H9 (cell line): ENCODE measurements at regions not wholly inside any gene's neighbourhood (a gene's known extent, or its start where the extent isn't known, plus 50 kb on each side); places are given as distances from the start of the nearest gene placed in this dataset.

ENCODE experiments used
- DNase-seq: peaks from one replicate; pipeline ENCODE4 v3.0.0-alpha.2; 2017
- H2AFZ ChIP-seq: one replicate; pipeline ENCODE4 v1.6.1; 2013; ENCODE audit warnings: mild to moderate bottlenecking, low read length, control low read depth, moderate library complexity
- H2AK5ac ChIP-seq: 2 replicates; pipeline ENCODE4 v1.6.1; 2013; ENCODE audit warnings: low read length, control low read depth, mixed read lengths; ENCODE audit not compliant: insufficient read length
- H2BK120ac ChIP-seq: one replicate; pipeline ENCODE4 v1.6.1; 2013; ENCODE audit warnings: low read depth, mild to moderate bottlenecking, low read length, control low read depth, inconsistent platforms; ENCODE audit not compliant: poor library complexity, severe bottlenecking
- H2BK12ac ChIP-seq: 2 replicates; pipeline ENCODE4 v1.6.1; 2013; ENCODE audit warnings: low read length, control low read depth, mixed read lengths, low read depth; ENCODE audit not compliant: insufficient read length
- H2BK15ac ChIP-seq: 2 replicates; pipeline ENCODE4 v1.6.1; 2013; ENCODE audit warnings: low read depth, low read length, control low read depth
- H2BK20ac ChIP-seq: one replicate; pipeline ENCODE4 v1.6.1; 2013; ENCODE audit warnings: low read depth, mild to moderate bottlenecking, low read length, control low read depth, inconsistent platforms; ENCODE audit not compliant: poor library complexity, severe bottlenecking
- H2BK5ac ChIP-seq: 2 replicates; pipeline ENCODE4 v1.6.1; 2013; ENCODE audit warnings: low read length, control low read depth, mixed read lengths; ENCODE audit not compliant: insufficient read length
- H3K14ac ChIP-seq: 2 replicates; pipeline ENCODE4 v1.6.1; 2013; ENCODE audit warnings: low read length, control low read depth; ENCODE audit not compliant: insufficient read depth
- H3K18ac ChIP-seq: 2 replicates; pipeline ENCODE4 v1.6.1; 2013; ENCODE audit warnings: low read depth, mild to moderate bottlenecking, mixed read lengths, low read length, control low read depth; ENCODE audit not compliant: insufficient read length
- H3K23ac ChIP-seq: 2 replicates; pipeline ENCODE4 v1.6.1; 2013; ENCODE audit warnings: low read length, control low read depth, mixed read lengths, low read depth; ENCODE audit not compliant: insufficient read length
- H3K23me2 ChIP-seq: 2 replicates; pipeline ENCODE4 v1.6.1; 2013; ENCODE audit warnings: low read depth, mild to moderate bottlenecking, mixed read lengths, low read length, control low read depth; ENCODE audit not compliant: insufficient read length, poor library complexity, severe bottlenecking
- H3K27ac ChIP-seq: 2 replicates; pipeline ENCODE4 v1.5.1; 2013; ENCODE audit warnings: low read length, control low read depth, mixed read lengths, low read depth; ENCODE audit not compliant: insufficient read length
- H3K27me3 ChIP-seq: 2 replicates; pipeline ENCODE4 v1.6.1; 2013; ENCODE audit warnings: low read length, control low read depth, inconsistent platforms; ENCODE audit not compliant: insufficient read depth
- H3K4ac ChIP-seq: 2 replicates; pipeline ENCODE4 v1.6.1; 2013; ENCODE audit warnings: low read depth, mild to moderate bottlenecking, control low read depth, inconsistent platforms, low read length, moderate library complexity
- H3K4me1 ChIP-seq: 2 replicates; pipeline ENCODE4 v1.6.1; 2013; ENCODE audit warnings: low read length, control low read depth, inconsistent platforms; ENCODE audit not compliant: insufficient read depth
- H3K4me2 ChIP-seq: 2 replicates; pipeline ENCODE4 v1.6.1; 2013; ENCODE audit warnings: low read length, control low read depth, mixed read lengths; ENCODE audit not compliant: insufficient read length, insufficient read depth
- H3K56ac ChIP-seq: 2 replicates; pipeline ENCODE4 v1.6.1; 2013; ENCODE audit warnings: low read depth, mild to moderate bottlenecking, mixed read lengths, low read length, control low read depth; ENCODE audit not compliant: insufficient read length
- H3K79me1 ChIP-seq: 2 replicates; pipeline ENCODE4 v1.6.1; 2013; ENCODE audit warnings: low read depth, mild to moderate bottlenecking, moderate library complexity, low read length, control low read depth, inconsistent platforms; ENCODE audit not compliant: insufficient read depth, poor library complexity, severe bottlenecking
- H3K79me2 ChIP-seq: 2 replicates; pipeline ENCODE4 v1.6.1; 2013; ENCODE audit warnings: low read length, control low read depth, inconsistent platforms; ENCODE audit not compliant: insufficient read depth
- H3K9ac ChIP-seq: 2 replicates; pipeline ENCODE4 v1.6.1; 2013; ENCODE audit warnings: low read length, control low read depth, mixed read lengths; ENCODE audit not compliant: insufficient read length; ENCODE audit errors: extremely low read depth
- H3K9me3 ChIP-seq: one replicate; pipeline ENCODE4 v1.6.1; 2013; ENCODE audit warnings: low read depth, low read length, inconsistent platforms; ENCODE audit not compliant: control insufficient read depth
- H3T11ph ChIP-seq: one replicate; pipeline ENCODE4 v1.6.1; 2013; ENCODE audit warnings: mild to moderate bottlenecking, low read length, control low read depth, inconsistent platforms
- H4K20me1 ChIP-seq: one replicate; pipeline ENCODE4 v1.6.1; 2013; ENCODE audit not compliant: control insufficient read depth, insufficient read length, insufficient read depth
- H4K5ac ChIP-seq: 2 replicates; pipeline ENCODE4 v1.6.1; 2013; ENCODE audit warnings: low read depth, mild to moderate bottlenecking, mixed read lengths, low read length, control low read depth; ENCODE audit not compliant: insufficient read length
- H4K8ac ChIP-seq: replicated peaks from 2 replicates; pipeline ENCODE4 v1.6.1; 2013; ENCODE audit warnings: low read length, control low read depth, mixed read lengths, low read depth; ENCODE audit not compliant: insufficient read length
- H4K91ac ChIP-seq: 2 replicates; pipeline ENCODE4 v1.6.1; 2013; ENCODE audit warnings: low read depth, mild to moderate bottlenecking, moderate library complexity, mixed read lengths, low read length, control low read depth; ENCODE audit not compliant: insufficient read length
- H3K27ac Mint-ChIP-seq, 3 experiments: 2 replicates in 2 of 3; 3 replicates in 1 of 3; pipeline ENCODE4 v1.8.0; 2020 to 2021; ENCODE audit warnings: mixed read lengths in 3 of 3, mild to moderate bottlenecking in 1 of 3, moderate library complexity in 1 of 3
- H3K27me3 Mint-ChIP-seq: 2 replicates; pipeline ENCODE4 v1.8.0; 2021; ENCODE audit warnings: low read depth, mild to moderate bottlenecking, moderate library complexity, mixed read lengths
- H3K36me3 Mint-ChIP-seq, 3 experiments: 2 replicates in 2 of 3; 3 replicates in 1 of 3; pipeline ENCODE4 v1.8.0; 2020 to 2021; ENCODE audit warnings: low read depth in 3 of 3, mixed read lengths in 3 of 3; ENCODE audit not compliant: insufficient read depth in 1 of 3
- H3K4me1 Mint-ChIP-seq, 2 experiments: 2 replicates each; pipeline ENCODE4 v1.8.0; 2020; ENCODE audit warnings: mixed read lengths in 2 of 2
- H3K4me3 Mint-ChIP-seq, 2 experiments: 2 replicates in 1 of 2; 3 replicates in 1 of 2; pipeline ENCODE4 v1.8.0; 2020 to 2021; ENCODE audit warnings: mild to moderate bottlenecking in 2 of 2, mixed read lengths in 2 of 2, moderate library complexity in 1 of 2
- H3K9me3 Mint-ChIP-seq, 2 experiments: 2 replicates in 1 of 2; 3 replicates in 1 of 2; pipeline ENCODE4 v1.8.0; 2020; ENCODE audit warnings: mild to moderate bottlenecking in 2 of 2, mixed read lengths in 2 of 2, moderate library complexity in 1 of 2
- whole genome bisulfite sequencing: extraction: QIAGEN DNeasy Blood & Tissue Kit; methylation state at CpG from one replicate; pipeline ENCODE4 v1.1.7; 2013; ENCODE audit warnings: missing lambda C conversion rate, low lambda C conversion rate, mixed read lengths; ENCODE audit not compliant: insufficient read length; ENCODE audit errors: extremely low coverage; 5-methylcytosine and 5-hydroxymethylcytosine counted together
- TF ChIP-seq, protein P1 (sequence below): fragments of 200-600 bp; sonication (generic); conservative IDR thresholded peaks from 3 replicates; pipeline ENCODE4 v1.8.0; 2021; ENCODE audit warnings: antibody characterized with exemption, mild to moderate bottlenecking

DNA sequence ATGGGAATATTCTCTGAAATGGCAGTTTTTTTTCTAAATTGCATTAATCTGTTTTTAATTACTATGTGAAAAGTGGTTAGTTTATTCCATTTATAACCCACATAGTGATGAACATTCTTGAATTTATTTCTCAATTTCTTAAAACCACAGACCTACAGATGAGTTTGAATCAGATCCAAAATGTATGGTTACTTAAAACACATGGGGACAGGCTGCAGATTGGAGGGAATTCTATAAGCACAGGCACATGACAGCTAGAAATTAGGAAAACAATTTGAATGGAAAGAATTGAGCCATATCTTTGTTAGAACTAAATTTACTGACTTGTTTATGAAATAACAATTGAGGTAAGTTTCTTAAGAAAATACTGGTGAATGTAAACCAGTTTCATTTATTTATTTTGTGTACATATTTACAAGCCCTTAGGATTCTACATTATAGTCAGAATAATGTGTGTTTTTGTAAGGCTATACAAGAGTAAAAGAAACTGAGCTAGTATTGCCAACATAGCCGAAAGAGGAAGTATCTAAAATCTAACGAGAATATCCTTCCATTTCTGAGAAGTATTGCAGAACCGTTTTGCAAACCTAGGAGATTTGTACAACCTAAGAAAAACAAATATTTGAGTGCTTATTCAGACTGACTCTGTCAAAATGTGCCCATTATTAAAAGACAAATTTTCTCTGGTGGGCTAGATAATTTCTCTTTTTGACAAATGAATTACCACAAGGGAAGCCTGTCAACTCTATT is 434.3 kb upstream of the SEMA3D start:
- Histone ChIP-seq H3K4me2 (no peak overlapping the region), H2BK5ac (no peak overlapping the region), H4K91ac (no peak overlapping the region), H3K79me1 (no peaks in the 10 kb centered on the region), H2BK120ac (no peak overlapping the region), H4K5ac (no peak overlapping the region), H3K23me2 (no peaks in the 10 kb centered on the region), H2AFZ (no peak overlapping the region), H4K8ac (no peak overlapping the region), H4K20me1 (no peaks in the 10 kb centered on the region), H3K27me3 (no peaks in the 10 kb centered on the region), H3K56ac (no peak overlapping the region), H2BK12ac (no peak overlapping the region), H3K4ac (no peak overlapping the region), H3K9me3 (no peaks in the 10 kb centered on the region), H3K18ac (no peak overlapping the region), H2BK20ac (no peak overlapping the region), H3K9ac (no peak overlapping the region), H3T11ph (no peak overlapping the region), H3K23ac (no peak overlapping the region), H2AK5ac (no peak overlapping the region), H3K79me2 (no peaks in the 10 kb centered on the region), H2BK15ac (no peak overlapping the region), H3K27ac (no peak overlapping the region), H3K4me1 (no peaks in the 10 kb centered on the region), H3K14ac (no peak overlapping the region)
- TF ChIP-seq, protein P1, sequence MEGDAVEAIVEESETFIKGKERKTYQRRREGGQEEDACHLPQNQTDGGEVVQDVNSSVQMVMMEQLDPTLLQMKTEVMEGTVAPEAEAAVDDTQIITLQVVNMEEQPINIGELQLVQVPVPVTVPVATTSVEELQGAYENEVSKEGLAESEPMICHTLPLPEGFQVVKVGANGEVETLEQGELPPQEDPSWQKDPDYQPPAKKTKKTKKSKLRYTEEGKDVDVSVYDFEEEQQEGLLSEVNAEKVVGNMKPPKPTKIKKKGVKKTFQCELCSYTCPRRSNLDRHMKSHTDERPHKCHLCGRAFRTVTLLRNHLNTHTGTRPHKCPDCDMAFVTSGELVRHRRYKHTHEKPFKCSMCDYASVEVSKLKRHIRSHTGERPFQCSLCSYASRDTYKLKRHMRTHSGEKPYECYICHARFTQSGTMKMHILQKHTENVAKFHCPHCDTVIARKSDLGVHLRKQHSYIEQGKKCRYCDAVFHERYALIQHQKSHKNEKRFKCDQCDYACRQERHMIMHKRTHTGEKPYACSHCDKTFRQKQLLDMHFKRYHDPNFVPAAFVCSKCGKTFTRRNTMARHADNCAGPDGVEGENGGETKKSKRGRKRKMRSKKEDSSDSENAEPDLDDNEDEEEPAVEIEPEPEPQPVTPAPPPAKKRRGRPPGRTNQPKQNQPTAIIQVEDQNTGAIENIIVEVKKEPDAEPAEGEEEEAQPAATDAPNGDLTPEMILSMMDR, result no peak
- DNase-seq, result no peak
- Mint-ChIP-seq H3K9me3 (no peaks in the 10 kb centered on the region; a peak in 1 of 5 replicates), H3K27me3 (no peaks in the 10 kb centered on the region), H3K27ac (no peak overlapping the region), H3K4me3 (no peak overlapping the region), H3K4me1 (peaks cover 0 to 4% of the 10 kb centered on the region in 2 experiments; a peak in 1 of 4 replicates), H3K36me3 (no peaks in the 10 kb centered on the region)
- WGBS, result no CpG with 5 or more reads among the region's 3 CpGs
